H1 (cell line): ENCODE measurements at regions not wholly inside any gene's neighbourhood (a gene's known extent, or its start where the extent isn't known, plus 50 kb on each side); places are given as distances from the start of the nearest gene placed in this dataset.

ENCODE experiments used
- CTCF ChIA-PET: fragments of 300-600 bp; sonication (Branson Sonifier 250); formaldehyde crosslinking; loops from one replicate; lab custom pipeline; 2021; ENCODE audit not compliant: partially characterized antibody; lab: Charles Lee
- POLR2A ChIA-PET: fragments of 300-600 bp; sonication (Branson Sonifier 250); formaldehyde crosslinking; loops from one replicate; lab custom pipeline; 2021; ENCODE audit warnings: inconsistent platforms; ENCODE audit not compliant: partially characterized antibody; lab: Charles Lee
- DNase-seq, 2 experiments: peaks; one replicate each; pipeline versions ENCODE4 v3.0.0 to v3.0.0-alpha.2; 2010 to 2022; ENCODE audit warnings: low spot score in 2 of 2, low read depth in 1 of 2, mixed read lengths in 1 of 2
- FAIRE-seq: peaks from 2 replicates; lab custom pipeline; 2011; peaks lifted over from hg19 to GRCh38; lab: Jason Lieb, UNC
- H2AFZ ChIP-seq: 2 replicates; pipeline ENCODE4 v1.8.1; 2012; ENCODE audit warnings: low read length, inconsistent platforms
- H2AK5ac ChIP-seq: 2 replicates; pipeline ENCODE4 v1.6.1; 2013; ENCODE audit warnings: low read depth, low read length
- H2BK120ac ChIP-seq: replicated peaks from 2 replicates; pipeline ENCODE3; 2013; ENCODE audit warnings: low read depth, low read length, inconsistent platforms
- H2BK12ac ChIP-seq: 2 replicates; pipeline ENCODE4 v1.6.1; 2013; ENCODE audit warnings: low read depth, low read length
- H2BK15ac ChIP-seq: 2 replicates; pipeline ENCODE4 v1.6.1; 2013; ENCODE audit warnings: low read length
- H2BK20ac ChIP-seq: 2 replicates; pipeline ENCODE4 v1.6.1; 2013; ENCODE audit warnings: low read length
- H2BK5ac ChIP-seq: 2 replicates; pipeline ENCODE4 v1.6.1; 2013; ENCODE audit warnings: low read depth, low read length
- H3K14ac ChIP-seq: 2 replicates; pipeline ENCODE4 v1.6.1; 2013; ENCODE audit warnings: inconsistent platforms; ENCODE audit not compliant: insufficient read length
- H3K18ac ChIP-seq: 2 replicates; pipeline ENCODE4 v1.6.1; 2013; ENCODE audit warnings: low read length; ENCODE audit errors: extremely low read depth
- H3K23ac ChIP-seq: 2 replicates; pipeline ENCODE4 v1.6.1; 2013; ENCODE audit warnings: inconsistent platforms; ENCODE audit not compliant: insufficient read length
- H3K23me2 ChIP-seq: 2 replicates; pipeline ENCODE4 v1.6.1; 2013; ENCODE audit warnings: low read depth, low read length
- H3K27ac ChIP-seq: 2 replicates; pipeline ENCODE4 v1.6.1; 2011; ENCODE audit warnings: low read depth, low read length, inconsistent platforms
- H3K27me3 ChIP-seq, 4 experiments: replicated peaks in 1 of 4; 1 replicate in 1 of 4; 2 replicates in 3 of 4; pipeline versions ENCODE4 v1.6.1 to v1.8.1; 2011 to 2013; ENCODE audit warnings: low read length in 3 of 4, mild to moderate bottlenecking in 3 of 4, inconsistent platforms in 2 of 4, mixed read lengths in 2 of 4, moderate library complexity in 1 of 4; ENCODE audit not compliant: control insufficient read depth in 3 of 4, insufficient read depth in 3 of 4; ENCODE audit errors: extremely low read depth in 1 of 4
- H3K36me3 ChIP-seq, 4 experiments: 2 replicates each; pipeline versions ENCODE4 v1.6.1 to v1.8.1; 2011 to 2013; ENCODE audit warnings: mild to moderate bottlenecking in 4 of 4, low read length in 3 of 4, moderate library complexity in 2 of 4, control low read depth in 1 of 4, inconsistent platforms in 1 of 4; ENCODE audit not compliant: insufficient read depth in 4 of 4, control insufficient read depth in 2 of 4
- H3K4ac ChIP-seq: replicated peaks from 2 replicates; pipeline ENCODE3; 2013; ENCODE audit warnings: low read length, low read depth, mixed read lengths, inconsistent platforms; ENCODE audit not compliant: insufficient read length
- H3K4me1 ChIP-seq, 4 experiments: replicated peaks in 1 of 4; 1 replicate in 1 of 4; 2 replicates in 3 of 4; pipeline versions ENCODE4 v1.6.1 to v1.8.1; 2011 to 2013; ENCODE audit warnings: low read length in 3 of 4, inconsistent platforms in 2 of 4, mixed read lengths in 1 of 4; ENCODE audit not compliant: insufficient read depth in 4 of 4, control insufficient read depth in 3 of 4
- H3K4me2 ChIP-seq, 2 experiments: 2 replicates each; pipeline versions ENCODE4 v1.6.1 to v1.8.1; 2011 to 2013; ENCODE audit warnings: low read depth in 2 of 2, low read length in 2 of 2, control low read depth in 1 of 2, inconsistent platforms in 1 of 2, mild to moderate bottlenecking in 1 of 2; ENCODE audit not compliant: insufficient read depth in 1 of 2
- H3K4me3 ChIP-seq, 4 experiments: fragments of 200-600, 300-600 bp in 1 of 4; sonication (generic), shearing (Covaris generic), sonication (Bioruptor Twin) in 1 of 4; 2 replicates each; pipeline versions ENCODE4 v1.5.1 to v1.8.1; 2011 to 2016; ENCODE audit warnings: low read length in 4 of 4, low read depth in 3 of 4, control low read depth in 2 of 4, inconsistent platforms in 2 of 4, mild to moderate bottlenecking in 2 of 4, mixed read lengths in 1 of 4, moderate library complexity in 1 of 4; ENCODE audit not compliant: insufficient read depth in 2 of 4; ENCODE audit errors: extremely low read depth in 1 of 4
- H3K56ac ChIP-seq: replicated peaks from 2 replicates; pipeline ENCODE3; 2013; ENCODE audit warnings: low read depth, mild to moderate bottlenecking, mixed read lengths, low read length, inconsistent platforms; ENCODE audit not compliant: insufficient read length
- H3K79me1 ChIP-seq: 2 replicates; pipeline ENCODE4 v1.6.1; 2013; ENCODE audit warnings: low read depth, low read length, control low read depth
- H3K79me2 ChIP-seq, 2 experiments: 2 replicates each; pipeline versions ENCODE4 v1.6.1 to v1.8.1; 2012 to 2013; ENCODE audit warnings: low read length in 2 of 2, mild to moderate bottlenecking in 2 of 2, inconsistent platforms in 1 of 2; ENCODE audit not compliant: insufficient read depth in 2 of 2, control insufficient read depth in 1 of 2
- H3K9ac ChIP-seq, 4 experiments: replicated peaks in 1 of 4; 1 replicate in 1 of 4; 2 replicates in 3 of 4; pipeline versions ENCODE4 v1.6.1 to v1.8.1; 2011 to 2013; ENCODE audit warnings: low read depth in 3 of 4, low read length in 3 of 4, control low read depth in 2 of 4, mild to moderate bottlenecking in 2 of 4, moderate library complexity in 2 of 4, inconsistent platforms in 1 of 4; ENCODE audit errors: extremely low read depth in 1 of 4
- H3K9me3 ChIP-seq, 2 experiments: 2 replicates each; pipeline versions ENCODE4 v1.6.1 to v1.8.1; 2012 to 2013; ENCODE audit warnings: mild to moderate bottlenecking in 2 of 2, moderate library complexity in 2 of 2, control low read depth in 1 of 2, inconsistent platforms in 1 of 2, low read depth in 1 of 2, low read length in 1 of 2, mixed read lengths in 1 of 2; ENCODE audit not compliant: insufficient read depth in 2 of 2
- H4K20me1 ChIP-seq, 2 experiments: replicated peaks in 1 of 2; 2 replicates each; pipeline versions ENCODE3 to v1.8.1; 2011 to 2013; ENCODE audit warnings: inconsistent platforms in 2 of 2, low read length in 2 of 2, mild to moderate bottlenecking in 1 of 2; ENCODE audit not compliant: insufficient read depth in 2 of 2, control insufficient read depth in 1 of 2
- H4K5ac ChIP-seq: 2 replicates; pipeline ENCODE4 v1.6.1; 2013; ENCODE audit warnings: low read length, low read depth, mixed read lengths, inconsistent platforms; ENCODE audit not compliant: insufficient read length
- H4K8ac ChIP-seq: 2 replicates; pipeline ENCODE4 v1.8.0; 2013; ENCODE audit warnings: mild to moderate bottlenecking, moderate library complexity, low read length, inconsistent platforms; ENCODE audit not compliant: insufficient read depth; ENCODE audit errors: extremely low read depth
- H4K91ac ChIP-seq: replicated peaks from 2 replicates; pipeline ENCODE3; 2013; ENCODE audit warnings: low read length, mixed read lengths, inconsistent platforms; ENCODE audit not compliant: insufficient read length
- BRCA1 ChIP-seq: IDR thresholded peaks from 2 replicates; pipeline ENCODE4 v1.6.1; 2012; ENCODE audit warnings: low read depth, low read length, improper control_type of control experiment
- CHD2 ChIP-seq: IDR thresholded peaks from 2 replicates; pipeline ENCODE4 v1.6.1; 2012; ENCODE audit warnings: low read length, improper control_type of control experiment
- EZH2 ChIP-seq: fragments of 200-600 bp; sonication (generic); IDR thresholded peaks from 2 replicates; pipeline ENCODE4 v1.7.1; 2012; ENCODE audit warnings: low read depth, mild to moderate bottlenecking, moderate library complexity, low read length, inconsistent platforms; ENCODE audit not compliant: severe bottlenecking
- FOSL1 ChIP-seq: IDR thresholded peaks from 2 replicates; pipeline ENCODE4 v1.6.1; 2011; ENCODE audit warnings: mild to moderate bottlenecking, low read depth, low read length, moderate library complexity; ENCODE audit not compliant: insufficient read depth
- NANOG ChIP-seq: IDR thresholded peaks from 2 replicates; pipeline ENCODE4 v1.6.1; 2011; ENCODE audit warnings: low read length, low read depth, mild to moderate bottlenecking, inconsistent platforms; ENCODE audit not compliant: insufficient read depth, poor library complexity, severe bottlenecking
- SIX5 ChIP-seq: IDR thresholded peaks from 2 replicates; pipeline ENCODE4 v1.6.1; 2011; ENCODE audit warnings: mild to moderate bottlenecking, low read depth, low read length
- WGBS, 2 experiments: shearing (Covaris generic) in 1 of 2; methylation state at CpG; one replicate each; pipeline versions ENCODE4 v1.1.6 to v1.1.7; 2013 to 2015; ENCODE audit warnings: low lambda C conversion rate in 2 of 2, mixed read lengths in 2 of 2, inconsistent platforms in 1 of 2, low coverage in 1 of 2, missing lambda C conversion rate in 1 of 2; ENCODE audit not compliant: insufficient replicate concordance in 2 of 2, insufficient coverage in 1 of 2, insufficient read length in 1 of 2; ENCODE audit errors: extremely low coverage in 1 of 2, missing lambda C conversion rate in 1 of 2; 5-methylcytosine and 5-hydroxymethylcytosine counted together

DNA sequence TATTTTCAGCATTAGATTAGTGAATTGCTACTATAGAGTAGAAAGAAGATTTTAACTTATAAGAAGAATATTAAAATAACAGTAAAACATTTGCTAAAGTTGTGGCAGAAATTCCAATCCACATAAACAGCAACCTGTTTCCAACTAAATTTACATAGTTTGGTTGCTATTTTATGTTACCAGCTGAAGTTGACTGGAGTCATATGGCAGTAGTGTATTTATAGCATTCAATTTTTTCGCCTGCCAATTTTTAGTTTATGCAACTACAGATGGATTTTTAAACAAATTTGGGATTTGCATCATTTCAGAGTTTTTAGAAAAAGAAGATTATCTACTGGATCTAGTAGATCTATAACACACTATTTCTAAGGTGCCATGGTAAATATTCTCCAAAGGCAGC, 332.5 kb upstream of the BCHE start:
- no peak overlapping the region for H3K23ac ChIP-seq
- H3K27me3 ChIP-seq = peaks cover 0 to 1% (median 0%) of the 10 kb centered on the region in 4 experiments; a peak in 1 of 7 replicates
- no peak overlapping the region for H3K14ac ChIP-seq
- H3K36me3 ChIP-seq = no peaks in the 10 kb centered on the region
- no peaks in the 10 kb centered on the region for H3K79me1 ChIP-seq
- H3K9ac ChIP-seq = no peak overlapping the region
- no peak overlapping the region for H2BK12ac ChIP-seq
- H2BK20ac ChIP-seq = no peak overlapping the region
- no peak overlapping the region for H2AK5ac ChIP-seq
- peaks cover 0 to 2% (median 0%) of the 10 kb centered on the region in 4 experiments; a peak in 1 of 7 replicates for H3K4me1 ChIP-seq
- DNase-seq (no peak), FAIRE-seq (no peak)
- no peaks in the 10 kb centered on the region for H3K9me3 ChIP-seq
- H3K27ac ChIP-seq = no peak overlapping the region
- no peak overlapping the region for H3K56ac ChIP-seq
- ChIA-PET CTCF (no interaction called here), POLR2A (no interaction called here)
- H4K5ac ChIP-seq = no peak overlapping the region
- H2BK5ac ChIP-seq = no peak overlapping the region
- no peak overlapping the region for H3K4me3 ChIP-seq
- no peak overlapping the region for H2BK120ac ChIP-seq
- H2BK15ac ChIP-seq = no peak overlapping the region
- no peak overlapping the region for H3K4me2 ChIP-seq
- no peak overlapping the region for H3K18ac ChIP-seq
- WGBS, 2 experiments = 89% methylated on average over 1 of the region's 1 CpG; no CpG with 5 or more reads in 1 of the 2 experiments
- H3K4ac ChIP-seq = no peak overlapping the region
- H4K20me1 ChIP-seq = no peaks in the 10 kb centered on the region
- H2AFZ ChIP-seq = no peak overlapping the region; the same call in 1 of the 2 replicates
- H3K23me2 ChIP-seq = no peaks in the 10 kb centered on the region; the same call in 1 of the 2 replicates
- no peaks in the 10 kb centered on the region for H3K79me2 ChIP-seq
- no peak for TF ChIP-seq CHD2
- TF ChIP-seq BRCA1 = no peak
- no peak for TF ChIP-seq FOSL1
- TF ChIP-seq SIX5 = no peak
- no peak for TF ChIP-seq EZH2
- no peak for TF ChIP-seq NANOG
- H4K91ac ChIP-seq = no peak overlapping the region
- H4K8ac ChIP-seq = no peak overlapping the region
